ENCODE measurements at regions not wholly inside any gene's neighbourhood (a gene's known extent, or its start where the extent isn't known, plus 50 kb on each side); places are given as distances from the start of the nearest gene placed in this dataset.

GRCh38 chr7:53656881-53657280 lies 621.4 kb downstream of the POM121L12 start:
- TF ChIP-seq CTCF (conservative IDR thresholded peaks at IDR 0.05; ENCODE audit: low read depth, low read length), result no peak
- DNase-seq (ENCODE audit: low read depth), result no peak

DNA sequence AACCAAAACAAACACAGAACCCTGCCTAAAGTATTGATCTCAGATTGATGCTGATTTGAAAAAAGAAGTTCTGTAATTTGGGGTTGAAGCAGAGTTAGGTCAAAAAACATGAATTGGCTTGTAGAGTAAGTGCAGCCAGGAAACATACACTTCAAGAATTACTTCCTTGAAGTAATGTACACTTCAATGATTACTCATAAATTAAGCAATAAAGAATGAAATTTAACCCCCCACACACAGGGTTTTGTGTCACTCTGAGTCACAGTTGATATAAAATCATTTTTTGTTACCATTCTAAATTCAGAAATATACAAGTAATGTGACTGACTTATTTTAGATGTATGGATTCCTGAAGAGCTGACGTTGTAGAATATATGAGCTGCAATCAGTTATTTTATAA lies 622.2 kb downstream of the POM121L12 start:
- no peak overlapping the region for H3K4me3 ChIP-seq (ENCODE audit: low read depth, low read length)
- TF ChIP-seq CTCF (conservative IDR thresholded peaks at IDR 0.05; ENCODE audit: low read depth, low read length), result no peak
- DNase-seq (ENCODE audit: low read depth), result no peak

More at GRCh38 chr7:53656881-53657280, 621.4 kb downstream of the POM121L12 start:
- H3K4me3 ChIP-seq (ENCODE audit: low read depth, low read length), result no peak overlapping the region

DNA sequence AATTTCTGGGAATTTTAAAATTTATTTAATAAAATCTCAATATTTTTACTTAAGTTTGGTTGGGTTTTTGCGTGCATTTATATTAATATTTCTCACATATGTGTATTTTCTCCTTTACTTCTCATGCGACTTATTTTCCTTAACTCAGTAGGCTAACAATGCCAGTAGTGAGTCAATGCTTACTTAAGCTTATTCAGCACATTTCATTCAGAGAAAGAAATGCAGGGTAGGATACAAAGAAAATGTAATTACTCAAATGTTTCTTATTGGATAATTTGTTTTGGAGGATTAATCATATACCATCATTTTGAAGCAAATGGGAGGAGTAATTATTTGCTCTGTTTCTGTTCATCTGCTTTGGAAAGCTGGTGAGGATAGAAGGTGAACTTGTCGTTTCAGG lies 623.5 kb downstream of the POM121L12 start:
- no peak for TF ChIP-seq CTCF (conservative IDR thresholded peaks at IDR 0.05; ENCODE audit: low read depth, low read length)
- no peak overlapping the region for H3K4me3 ChIP-seq (ENCODE audit: low read depth, low read length)
- DNase-seq (ENCODE audit: low read depth), result no peak

DNA sequence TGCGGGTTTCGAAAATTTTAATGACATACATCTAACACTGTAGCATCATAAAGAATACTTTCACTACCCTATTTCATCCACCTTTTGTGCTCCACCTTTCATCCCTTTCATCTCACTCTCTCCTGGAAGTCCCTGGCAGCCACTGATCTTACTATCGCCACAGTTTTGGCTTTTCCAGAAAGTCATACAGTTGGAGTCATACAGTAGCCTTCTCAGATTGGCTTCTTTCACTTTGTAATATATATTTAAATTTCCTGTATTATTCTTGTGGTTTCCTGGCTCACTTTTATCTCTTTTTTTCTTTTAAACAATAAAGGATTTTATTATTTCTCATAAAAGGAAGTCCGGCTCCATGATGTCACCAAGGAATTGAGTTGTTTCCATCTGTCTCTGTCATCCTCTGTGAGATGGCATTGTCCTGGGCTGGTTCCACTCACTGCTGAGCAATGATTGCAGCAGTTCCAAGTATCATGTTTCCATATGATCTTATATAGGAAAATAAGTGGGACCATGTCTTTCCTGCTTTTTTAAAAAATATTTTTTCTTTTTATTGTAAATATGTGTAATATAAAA lies 626.3 kb downstream of the POM121L12 start:
- DNase-seq (ENCODE audit: low read depth), result no peak
- TF ChIP-seq CTCF (conservative IDR thresholded peaks at IDR 0.05; ENCODE audit: low read depth, low read length), result no peak
- no peak overlapping the region for H3K4me3 ChIP-seq (ENCODE audit: low read depth, low read length)

- no peak overlapping the region for H3K4me3 ChIP-seq (ENCODE audit: low read depth, low read length)
- TF ChIP-seq CTCF (conservative IDR thresholded peaks at IDR 0.05; ENCODE audit: low read depth, low read length), result no peak
- no peak for DNase-seq (ENCODE audit: low read depth)
These were observed 637.2 kb downstream of the POM121L12 start for GRCh38 chr7:53672681-53673080.

DNA sequence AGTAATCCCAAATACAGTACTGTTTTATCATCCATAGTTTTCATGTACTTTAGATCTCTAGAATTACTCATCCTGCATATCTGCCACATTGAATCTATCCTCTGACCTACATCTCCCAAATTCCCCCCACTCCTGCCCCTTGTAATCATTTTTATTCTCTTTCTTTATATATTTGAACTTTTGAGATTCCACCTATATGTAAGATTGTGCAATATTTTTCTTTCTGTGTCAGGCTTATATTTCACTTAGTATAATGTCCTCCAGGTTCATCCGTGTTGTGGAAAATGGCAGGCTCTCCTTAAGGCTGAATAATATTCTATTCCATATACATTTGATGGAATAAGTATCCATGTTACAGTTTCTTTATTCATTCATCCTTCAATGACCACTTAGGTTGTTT lies 640.4 kb downstream of the POM121L12 start:
- DNase-seq (ENCODE audit: low read depth), result no peak
- TF ChIP-seq CTCF (conservative IDR thresholded peaks at IDR 0.05; ENCODE audit: low read depth, low read length), result no peak
- H3K4me3 ChIP-seq (ENCODE audit: low read depth, low read length), result no peak overlapping the region

DNA sequence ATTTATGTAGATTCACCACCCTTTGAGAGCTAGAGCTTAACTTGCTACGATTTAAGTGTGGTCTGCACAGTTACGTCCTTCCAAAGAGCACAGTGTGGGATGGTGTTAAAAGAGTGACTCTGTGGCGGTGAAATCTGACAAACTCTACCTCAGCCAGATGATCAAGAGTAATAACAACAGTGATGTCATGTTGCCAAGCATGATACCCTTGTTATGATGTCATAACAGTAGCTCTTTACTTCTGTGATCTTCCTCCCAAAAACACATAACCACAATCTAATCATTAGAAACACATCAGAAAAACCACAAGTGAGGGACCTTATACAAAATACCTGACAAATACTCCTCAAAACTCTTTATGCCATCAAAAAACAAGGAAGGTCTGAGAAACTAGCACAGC lies 649.3 kb downstream of the POM121L12 start:
- DNase-seq (ENCODE audit: low read depth), result no peak
- no peak overlapping the region for H3K4me3 ChIP-seq (ENCODE audit: low read depth, low read length)
- no peak for TF ChIP-seq CTCF (conservative IDR thresholded peaks at IDR 0.05; ENCODE audit: low read depth, low read length)
